ENCODE measurements at regions not wholly inside any gene's neighbourhood (a gene's known extent, or its start where the extent isn't known, plus 50 kb on each side); places are given as distances from the start of the nearest gene placed in this dataset.
"Not testable (repeated sequence)": the region's sequence is repeated elsewhere in the genome, so short reads cannot be mapped to it uniquely, and the experiment has no call there.

DNA sequence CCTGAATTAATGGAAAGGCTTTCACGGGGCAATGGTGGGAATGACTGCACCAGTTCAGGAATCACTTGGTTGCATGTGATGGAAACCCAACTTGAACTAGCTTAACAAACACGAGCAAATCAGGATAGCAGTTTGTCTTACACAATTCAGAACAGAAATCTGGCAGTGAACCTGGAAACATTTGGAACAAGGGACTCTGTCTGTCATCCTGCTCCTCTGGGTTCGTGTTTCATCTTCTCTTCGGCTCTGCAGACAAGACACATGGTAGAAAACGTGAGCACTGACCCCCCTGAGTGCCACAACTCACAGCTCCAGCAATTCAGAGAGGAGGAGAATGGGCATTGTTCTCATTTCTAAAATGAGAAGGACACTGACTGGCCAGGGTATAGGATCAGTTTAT is 218.1 kb upstream of the NREP start:
- DNase-seq: no peak

DNA sequence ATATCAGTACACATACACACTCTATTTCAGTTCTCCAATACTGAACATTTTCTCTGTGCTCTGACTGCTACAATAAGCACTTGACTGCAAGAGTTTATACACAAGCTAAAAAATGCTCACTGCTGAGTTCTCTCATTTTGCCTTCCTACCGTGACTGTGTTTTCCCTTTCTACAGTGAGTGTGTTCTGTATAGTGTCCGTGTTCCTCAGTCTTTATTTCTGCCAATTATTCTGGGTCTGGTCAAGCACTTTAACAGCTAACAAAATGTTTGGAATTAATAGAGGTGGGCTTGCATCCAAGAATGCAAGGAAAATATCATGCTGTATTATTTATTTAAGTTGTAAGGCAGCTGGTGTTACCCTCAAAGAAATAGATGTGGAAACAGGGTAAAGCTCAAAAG is 217.0 kb upstream of the NREP start:
- no peak for DNase-seq

DNA sequence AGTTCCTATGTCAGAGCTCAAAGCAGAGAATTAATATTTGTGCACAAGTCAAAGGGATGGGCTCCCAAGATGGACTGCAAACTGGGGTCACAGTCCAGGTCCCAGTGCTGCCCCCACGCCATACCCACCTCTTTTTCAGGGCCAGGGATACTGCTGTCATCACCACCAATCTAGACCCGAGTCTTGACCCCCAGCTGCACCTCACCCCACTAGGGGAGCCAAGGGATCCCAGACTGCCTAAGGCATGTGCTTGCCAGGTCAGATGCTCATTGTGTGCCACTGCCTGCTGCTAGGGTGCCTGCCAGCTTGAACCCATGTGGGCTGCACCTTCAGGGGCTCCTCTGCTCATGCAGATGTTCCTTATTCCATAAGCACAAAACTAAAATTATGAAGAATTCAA is 215.6 kb upstream of the NREP start:
- DNase-seq: no peak

DNA sequence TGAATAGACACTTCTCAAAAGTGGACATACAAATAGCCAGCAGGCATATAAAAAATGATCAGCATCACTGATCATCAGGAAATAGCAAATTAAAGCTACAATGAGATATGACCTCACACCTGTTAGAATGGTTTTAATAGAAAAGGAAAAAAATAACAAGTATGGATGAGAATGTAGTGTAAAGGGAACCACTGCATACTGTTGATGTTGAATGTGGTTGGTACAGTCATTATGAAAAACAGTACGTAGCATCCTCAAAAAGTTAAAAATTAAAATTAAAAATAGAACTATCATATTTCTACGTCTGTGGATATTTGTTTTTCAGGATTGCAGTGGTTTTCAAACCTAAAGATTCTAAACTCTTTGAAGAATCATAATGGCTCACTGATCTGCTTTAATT is 215.1 kb upstream of the NREP start:
- no peak for DNase-seq

DNA sequence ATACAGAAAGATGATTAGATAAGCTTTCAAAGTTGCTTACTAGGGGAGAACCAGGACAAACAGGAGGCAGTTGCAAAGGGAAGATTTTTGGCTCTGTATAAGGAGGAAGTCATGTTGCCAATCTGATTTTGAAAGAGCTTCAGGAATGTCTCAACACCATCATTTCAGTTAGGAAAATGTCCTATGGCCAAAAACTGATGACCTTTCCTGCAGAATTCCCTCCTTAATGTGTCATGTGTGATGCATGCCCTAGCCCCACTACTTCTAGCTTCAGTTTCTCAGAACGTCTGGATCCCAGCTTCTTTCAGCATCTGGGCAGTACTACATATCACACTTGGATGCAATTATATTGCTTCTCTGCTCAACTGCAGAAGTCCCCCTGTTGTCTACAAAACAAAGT is 211.5 kb upstream of the NREP start:
- DNase-seq: no peak

DNA sequence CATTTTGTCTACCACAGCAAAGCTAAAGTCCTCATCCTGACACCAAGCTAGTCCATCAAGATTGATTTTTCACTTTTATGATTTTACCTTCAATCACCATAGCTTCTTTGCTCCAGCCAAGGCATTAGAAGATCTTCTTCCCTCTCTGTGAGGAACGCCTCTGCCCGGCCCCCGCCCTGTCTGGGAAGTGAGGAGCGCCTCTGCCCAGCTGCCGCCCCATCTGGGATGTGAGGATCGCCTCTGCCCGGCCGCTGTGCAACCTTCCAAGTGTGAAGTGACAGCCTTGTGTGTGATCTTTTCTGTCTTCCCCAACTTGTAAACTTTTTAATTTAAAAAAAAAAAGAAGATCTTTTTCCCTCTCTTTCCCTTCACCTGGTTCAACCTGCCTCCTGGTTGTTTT is 210.5 kb upstream of the NREP start:
- DNase-seq: no peak

DNA sequence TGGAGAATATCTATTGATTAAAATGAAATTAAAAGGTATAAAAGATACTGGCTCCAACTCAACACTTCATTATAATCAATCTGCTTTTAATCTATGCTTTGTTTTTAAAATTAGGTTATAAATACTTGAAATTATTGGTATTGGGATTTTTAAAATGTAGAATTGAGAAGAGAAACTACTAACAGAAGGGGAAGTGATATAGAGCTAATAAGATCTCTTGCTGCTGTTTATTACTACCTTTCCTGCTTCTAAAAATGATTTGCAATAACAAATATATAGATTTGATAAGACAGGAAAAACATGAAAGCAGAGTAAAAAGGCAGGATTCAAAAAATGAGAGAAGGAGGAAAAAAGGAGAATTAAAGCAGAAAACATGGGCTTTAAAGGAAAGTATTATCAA is 209.3 kb upstream of the NREP start:
- DNase-seq: no peak

DNA sequence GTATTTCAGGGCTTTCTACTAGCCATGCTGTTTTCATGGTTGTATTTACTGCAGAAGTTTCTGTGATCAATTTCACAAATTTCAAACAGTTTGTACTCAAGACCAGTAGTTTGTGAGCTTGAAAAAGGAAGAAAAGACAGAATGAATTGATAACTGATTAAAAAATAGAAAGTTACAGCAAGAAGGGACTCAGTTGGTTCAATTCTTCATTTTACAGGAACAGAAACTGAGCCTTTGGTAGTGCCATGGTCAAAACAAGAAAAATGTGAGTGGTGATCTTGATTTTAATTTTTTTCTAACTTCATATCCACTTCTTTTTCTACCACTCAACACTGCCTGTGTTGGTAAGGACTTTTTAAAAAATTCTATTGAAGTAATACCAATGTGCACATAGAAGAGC is 206.6 kb upstream of the NREP start:
- no peak for DNase-seq

DNA sequence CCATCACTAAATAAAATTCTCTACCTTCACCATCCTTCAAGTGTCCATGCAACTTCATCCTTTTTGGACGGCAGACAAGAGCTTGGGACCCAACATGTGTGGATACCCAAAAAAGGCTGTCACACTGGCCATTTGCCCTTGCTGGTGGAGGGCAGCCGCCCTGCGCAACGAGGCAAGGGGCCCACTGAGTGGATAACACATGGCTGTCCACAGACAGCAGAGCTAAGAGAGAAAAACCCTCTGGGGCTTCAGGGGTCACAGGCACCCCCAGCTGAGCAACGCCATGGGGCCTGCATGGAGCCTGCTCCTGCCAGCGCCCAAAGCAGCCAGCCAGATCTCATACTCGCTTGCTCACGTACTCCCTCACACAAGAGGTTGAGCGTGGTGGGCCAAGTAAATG is 205.9 kb upstream of the NREP start:
- no peak for DNase-seq

DNA sequence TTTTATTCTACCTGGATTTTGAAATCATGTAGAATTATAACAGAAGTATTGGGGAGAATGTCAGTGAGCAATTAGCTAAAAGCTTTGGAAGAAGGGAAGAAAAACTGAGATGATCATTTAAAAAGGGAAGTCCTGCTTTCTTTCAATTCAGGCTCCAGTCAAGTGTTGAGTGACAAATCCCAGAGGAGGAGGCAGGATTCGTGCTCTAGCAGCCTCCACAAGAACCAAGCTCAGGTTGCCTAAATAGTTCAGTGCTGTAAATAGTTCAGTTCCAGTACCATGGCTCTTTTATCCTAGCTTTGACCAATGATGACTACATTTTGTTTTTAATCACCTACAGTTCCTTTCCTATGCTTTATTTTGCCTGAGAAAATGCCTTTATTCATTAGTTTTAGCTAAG is 204.9 kb upstream of the NREP start:
- DNase-seq: no peak

DNA sequence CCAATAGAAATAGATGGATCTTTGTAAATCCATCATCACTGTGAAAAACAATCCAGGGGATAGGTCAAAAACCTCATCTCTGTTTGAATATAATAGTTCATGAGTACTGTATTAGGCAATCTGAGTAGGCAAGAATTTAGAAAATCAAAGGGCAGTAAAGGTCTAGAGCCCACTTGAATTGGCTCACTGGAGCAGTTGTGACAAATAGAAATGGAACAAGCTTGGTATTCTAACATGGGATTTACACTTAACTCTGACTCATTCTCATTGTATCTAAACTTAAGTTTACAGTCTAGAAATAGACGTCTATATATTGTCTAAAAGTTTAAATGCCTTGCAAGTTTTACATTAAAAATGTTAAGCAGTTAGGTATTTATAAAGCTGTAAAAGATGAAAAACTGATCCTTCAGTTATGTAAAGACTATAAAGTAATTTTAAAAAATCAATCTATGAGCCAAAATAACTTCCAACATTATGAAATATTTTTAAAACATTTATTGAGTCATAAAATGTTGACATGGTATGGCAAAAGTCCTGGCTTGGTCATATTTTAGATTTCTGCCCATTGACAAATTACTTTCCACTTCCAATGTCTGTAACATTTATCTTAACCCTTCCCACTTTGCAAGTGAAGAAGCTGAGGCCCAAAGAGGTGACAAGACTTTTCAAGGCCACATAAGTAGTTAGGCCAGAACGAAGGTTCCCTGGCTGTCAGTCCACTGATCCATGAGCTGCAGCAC is 203.7 kb upstream of the NREP start:
- no peak for DNase-seq

DNA sequence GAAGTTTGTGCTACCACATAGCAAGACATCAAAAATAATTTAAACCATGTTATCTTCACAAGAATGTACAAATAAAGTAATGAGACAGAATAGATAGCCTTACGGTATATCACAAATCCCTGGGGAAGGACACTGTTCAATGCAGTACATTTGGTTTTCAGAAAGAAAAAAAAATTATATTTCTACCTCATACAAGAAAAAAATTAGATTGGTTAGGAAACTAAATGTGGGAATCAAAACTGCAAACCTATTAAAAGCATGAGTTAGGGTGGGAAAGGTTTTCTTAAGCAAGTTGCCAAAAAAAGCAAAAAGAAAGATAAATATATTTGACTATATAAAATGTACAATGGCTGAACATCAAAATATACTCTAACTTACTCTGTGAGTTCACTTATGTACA is 201.9 kb upstream of the NREP start:
- no peak for DNase-seq

DNA sequence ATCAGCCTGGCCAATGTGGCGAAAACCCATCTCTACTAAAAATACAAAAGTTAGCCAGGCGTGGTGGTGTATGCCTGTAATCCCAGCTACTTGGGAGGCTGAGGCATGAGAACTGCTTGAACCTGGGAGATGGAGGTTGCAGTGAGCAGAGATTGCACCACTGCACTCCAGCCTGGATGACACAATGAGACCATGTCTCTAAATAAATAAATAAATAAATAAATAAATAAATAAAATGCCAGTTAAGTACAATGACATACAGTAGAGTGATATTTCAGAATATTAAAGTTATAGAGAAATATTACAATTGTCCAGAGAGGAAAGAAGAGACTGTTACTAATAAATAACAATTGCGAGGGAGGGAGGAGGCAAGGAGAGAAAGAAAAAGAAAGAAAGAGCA is 199.8 kb upstream of the NREP start:
- not testable (repeated sequence) for DNase-seq

DNA sequence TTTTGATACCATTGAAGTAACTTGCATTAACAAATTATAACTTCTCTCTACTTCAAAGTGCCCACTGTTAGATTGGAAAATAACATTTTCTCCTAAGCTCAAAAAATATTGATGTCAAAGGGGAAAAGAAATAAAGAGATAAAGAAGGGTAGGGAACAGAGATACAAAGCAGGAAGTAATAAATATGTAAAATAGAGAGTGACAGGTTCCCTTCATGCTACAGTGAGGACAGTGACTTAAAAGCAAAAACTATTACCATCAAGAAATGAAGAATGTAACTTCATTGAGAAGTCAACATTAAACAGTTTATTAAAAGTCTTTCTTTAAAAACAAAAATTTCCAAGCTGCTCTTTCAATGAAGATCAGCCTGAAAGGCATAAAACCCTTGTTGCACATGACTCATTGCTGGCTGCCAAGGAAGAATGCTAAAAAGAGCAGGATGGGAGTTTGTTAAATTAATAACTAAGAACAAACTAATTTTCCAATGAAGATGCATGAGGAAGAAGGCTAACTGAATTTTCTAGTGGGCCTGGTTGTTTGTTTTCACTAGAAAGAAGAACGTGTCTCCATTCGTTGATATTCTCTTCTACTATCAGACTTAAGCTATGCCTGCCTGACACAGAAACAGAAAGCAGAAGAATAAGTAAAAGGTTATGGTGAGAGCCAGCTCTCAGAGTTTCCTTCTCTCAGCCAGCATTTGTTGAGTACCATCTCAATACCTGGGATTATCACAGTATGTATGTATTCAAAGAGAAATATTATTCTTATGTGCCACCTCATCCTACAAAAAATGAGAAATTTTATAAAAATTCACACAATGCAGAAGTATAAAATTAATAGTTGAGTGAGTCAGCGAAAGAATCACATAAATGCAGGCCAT is 197.8 kb upstream of the NREP start:
- DNase-seq: no peak

DNA sequence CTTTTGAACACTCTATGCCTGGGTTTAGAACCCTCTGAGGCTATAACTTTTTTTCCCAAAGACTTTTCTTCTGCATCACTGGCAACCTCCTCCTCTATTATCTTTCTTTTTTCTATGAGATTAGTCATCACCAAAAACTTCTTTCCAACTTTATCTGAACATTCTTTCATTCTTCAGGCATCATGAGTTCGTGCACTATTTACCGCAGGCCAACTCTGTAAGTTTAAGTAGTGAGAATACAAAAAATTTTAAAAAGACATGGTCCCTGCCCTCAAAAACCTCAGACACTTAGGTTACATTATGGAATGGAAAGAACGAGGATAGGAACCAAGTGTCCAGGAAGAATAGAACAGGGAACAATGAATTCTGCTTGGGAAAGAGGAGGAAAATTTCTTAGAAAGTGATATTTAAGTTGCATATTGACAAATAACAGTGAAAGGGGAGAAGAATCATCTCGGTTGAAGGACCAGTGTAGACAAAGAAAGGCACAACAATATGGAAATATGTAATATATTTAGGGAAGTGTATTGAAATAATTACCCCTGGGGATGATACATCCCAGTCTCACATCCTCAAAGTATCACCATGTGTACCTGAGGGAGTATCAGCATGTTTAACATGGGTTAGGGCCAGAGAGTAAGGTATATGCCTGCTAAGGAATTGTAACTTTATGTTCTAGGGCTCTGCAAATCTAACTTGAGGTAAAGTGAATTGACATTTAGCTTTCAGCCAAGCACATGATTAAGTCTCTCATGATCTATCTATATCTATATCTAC is 196.5 kb upstream of the NREP start:
- DNase-seq: no peak

DNA sequence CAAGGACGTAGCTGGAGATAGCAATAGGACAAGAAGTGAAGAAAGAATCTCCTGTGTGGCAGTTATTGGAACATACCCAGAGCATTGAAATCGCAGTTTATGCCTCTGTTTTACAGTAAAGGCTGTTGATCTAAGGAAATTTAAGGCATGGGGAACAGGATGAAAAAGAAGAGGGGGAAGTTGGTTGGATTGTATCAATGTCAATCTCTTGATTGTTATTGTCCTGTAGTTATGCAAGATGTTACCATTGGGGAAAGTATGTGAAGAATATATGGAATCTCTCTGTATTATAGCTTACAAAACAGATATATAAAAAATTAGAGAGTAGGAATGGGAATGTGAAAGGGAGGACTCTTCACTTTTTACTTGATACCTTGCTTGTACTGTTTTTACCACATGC is 195.6 kb upstream of the NREP start:
- no peak for DNase-seq

DNA sequence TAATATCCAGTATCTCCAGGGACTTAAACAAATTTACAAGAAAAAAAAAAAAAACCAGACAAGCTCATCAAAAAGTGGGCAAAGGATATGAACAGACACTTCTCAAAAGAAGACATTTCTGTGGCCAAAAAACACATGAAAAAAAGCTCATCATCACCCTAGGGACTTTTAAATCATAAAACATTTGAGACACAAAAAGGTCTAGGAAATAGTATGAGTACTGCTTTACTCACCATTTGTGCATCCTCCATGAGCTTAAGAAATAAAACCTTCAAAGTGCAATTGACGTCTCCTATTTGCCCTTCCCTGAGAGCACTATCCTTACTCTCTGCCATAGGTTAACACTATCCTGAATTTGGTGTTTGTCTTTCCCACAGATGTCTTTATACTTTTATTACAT is 193.7 kb upstream of the NREP start:
- no peak for DNase-seq

DNA sequence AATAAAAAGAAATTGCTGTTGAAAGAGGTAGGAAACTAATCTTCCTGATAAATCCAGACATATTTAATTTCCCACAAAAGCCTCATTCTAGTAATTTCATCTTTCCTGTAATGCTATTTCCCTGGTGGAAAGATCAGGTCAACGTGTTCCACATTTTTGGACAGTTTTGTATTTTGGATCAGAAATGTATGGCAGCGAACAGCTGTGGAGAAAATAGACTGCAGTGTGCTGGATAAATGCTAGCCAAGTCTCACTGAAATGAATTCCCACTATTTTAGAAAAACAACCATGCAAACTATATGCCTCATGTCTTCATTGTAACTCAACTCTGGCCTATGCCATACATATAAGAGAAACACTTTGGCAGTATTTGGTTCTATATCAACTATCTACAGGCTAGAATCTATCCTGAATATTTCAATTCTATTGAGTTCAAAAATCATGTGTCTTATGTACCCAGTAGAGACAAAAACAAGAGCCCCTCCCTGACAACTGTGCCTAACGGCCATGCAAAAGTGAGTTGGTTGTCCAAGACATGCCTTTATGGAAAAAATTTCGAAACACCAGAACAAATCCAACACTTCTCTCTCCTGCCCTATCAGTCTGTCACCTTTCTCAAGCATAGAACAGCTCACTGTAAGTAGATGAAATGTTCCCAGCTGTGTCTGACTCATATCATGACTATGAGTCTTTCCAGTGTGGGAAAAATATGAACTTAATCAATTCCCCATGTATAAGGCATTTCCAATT is 191.3 kb upstream of the NREP start:
- no peak for DNase-seq

DNA sequence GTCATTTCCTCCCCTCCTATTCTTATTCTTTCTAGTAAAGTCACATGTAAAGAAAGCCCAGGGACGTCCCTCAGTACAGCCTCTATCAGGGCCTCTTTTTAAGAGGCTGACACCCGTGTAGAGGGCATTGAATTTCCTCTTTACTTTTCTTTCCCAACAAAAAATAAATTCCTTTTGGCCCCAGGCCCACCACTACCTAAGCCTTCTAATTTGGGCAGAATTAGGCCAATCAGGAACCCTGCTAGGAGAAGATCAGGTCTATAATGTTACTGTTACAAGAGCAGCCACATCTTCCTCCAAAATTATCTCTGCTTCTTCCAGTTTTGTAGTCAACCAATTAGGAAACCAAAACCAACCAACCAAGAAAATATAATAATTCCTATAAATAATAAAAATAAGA is 189.6 kb upstream of the NREP start:
- DNase-seq: no peak

DNA sequence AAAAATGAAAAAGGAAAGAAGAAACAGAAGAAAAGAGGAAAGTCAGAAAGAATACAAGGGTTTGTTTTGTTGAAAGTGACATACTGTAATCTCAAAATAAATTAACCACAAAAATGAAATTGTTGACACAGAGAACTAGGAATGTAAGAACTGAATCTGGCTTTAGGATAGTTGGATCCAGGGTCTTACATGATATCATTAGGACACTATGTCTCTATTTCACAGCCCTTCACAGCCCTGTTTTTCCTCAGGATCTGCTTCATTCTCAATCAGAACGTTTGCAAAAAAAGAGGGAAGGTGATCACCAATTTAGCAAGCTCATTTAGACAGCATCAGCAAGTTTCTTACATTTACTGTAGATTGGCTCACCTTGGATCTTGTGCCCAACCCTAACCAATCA is 188.5 kb upstream of the NREP start:
- DNase-seq: no peak

DNA sequence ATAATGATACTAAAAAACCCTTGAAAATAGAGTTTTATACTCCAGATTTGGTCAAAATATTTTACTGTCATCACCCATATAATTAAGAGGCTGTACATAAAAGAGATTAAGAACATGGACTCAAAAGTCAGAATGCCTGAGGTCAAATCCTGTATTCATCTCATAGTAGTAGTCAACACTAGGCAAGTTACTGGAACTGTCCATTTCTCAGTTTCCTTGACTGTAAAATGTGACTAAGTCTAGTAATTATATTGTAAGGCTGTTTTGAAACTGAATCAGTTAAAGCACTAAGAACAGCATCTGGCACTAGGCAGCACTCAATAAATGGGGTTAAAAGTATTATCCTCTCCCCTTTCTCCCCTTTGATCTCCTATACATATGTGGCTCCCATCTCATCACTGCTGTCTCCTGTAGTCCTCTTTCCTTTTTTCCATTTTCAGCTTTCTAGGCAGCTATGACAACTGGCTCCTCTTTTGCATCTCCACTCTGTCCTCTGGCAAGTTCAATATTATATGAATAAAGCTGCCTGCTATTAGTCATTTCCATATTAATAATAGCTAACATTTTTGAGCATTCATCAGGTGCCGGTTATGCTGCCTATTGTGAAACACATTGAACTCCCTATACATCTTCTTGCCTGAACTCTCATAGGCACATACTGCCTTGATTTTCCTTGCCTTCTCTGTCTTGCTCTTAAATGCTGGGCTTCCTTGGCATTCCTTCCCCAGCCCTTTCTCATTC is 185.8 kb upstream of the NREP start:
- DNase-seq: no peak

DNA sequence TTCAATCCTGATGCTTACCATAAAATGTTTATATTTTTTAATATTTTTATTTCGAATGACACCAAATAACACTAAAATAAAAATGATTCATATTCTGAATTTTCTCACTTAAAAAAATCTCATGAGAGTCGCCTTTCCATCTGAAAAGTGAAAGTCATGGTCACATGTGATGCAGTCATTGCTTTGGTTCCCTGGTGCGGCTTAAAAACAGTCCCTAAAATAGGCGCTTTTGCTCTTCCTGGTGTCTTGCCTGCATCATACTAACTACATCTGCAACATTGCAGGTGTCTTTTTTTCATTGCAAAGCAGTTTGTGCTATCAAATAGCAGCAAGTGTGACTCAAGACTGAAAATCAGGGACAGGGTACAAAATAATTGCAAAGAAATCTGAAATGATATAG is 185.2 kb upstream of the NREP start:
- DNase-seq: no peak

Data from NCI-H1694 (cell line).